ENCODE measurements at regions not wholly inside any gene's neighbourhood (a gene's known extent, or its start where the extent isn't known, plus 50 kb on each side); places are given as distances from the start of the nearest gene placed in this dataset.
"Not testable (repeated sequence)": the region's sequence is repeated elsewhere in the genome, so short reads cannot be mapped to it uniquely, and the experiment has no call there.

DNA sequence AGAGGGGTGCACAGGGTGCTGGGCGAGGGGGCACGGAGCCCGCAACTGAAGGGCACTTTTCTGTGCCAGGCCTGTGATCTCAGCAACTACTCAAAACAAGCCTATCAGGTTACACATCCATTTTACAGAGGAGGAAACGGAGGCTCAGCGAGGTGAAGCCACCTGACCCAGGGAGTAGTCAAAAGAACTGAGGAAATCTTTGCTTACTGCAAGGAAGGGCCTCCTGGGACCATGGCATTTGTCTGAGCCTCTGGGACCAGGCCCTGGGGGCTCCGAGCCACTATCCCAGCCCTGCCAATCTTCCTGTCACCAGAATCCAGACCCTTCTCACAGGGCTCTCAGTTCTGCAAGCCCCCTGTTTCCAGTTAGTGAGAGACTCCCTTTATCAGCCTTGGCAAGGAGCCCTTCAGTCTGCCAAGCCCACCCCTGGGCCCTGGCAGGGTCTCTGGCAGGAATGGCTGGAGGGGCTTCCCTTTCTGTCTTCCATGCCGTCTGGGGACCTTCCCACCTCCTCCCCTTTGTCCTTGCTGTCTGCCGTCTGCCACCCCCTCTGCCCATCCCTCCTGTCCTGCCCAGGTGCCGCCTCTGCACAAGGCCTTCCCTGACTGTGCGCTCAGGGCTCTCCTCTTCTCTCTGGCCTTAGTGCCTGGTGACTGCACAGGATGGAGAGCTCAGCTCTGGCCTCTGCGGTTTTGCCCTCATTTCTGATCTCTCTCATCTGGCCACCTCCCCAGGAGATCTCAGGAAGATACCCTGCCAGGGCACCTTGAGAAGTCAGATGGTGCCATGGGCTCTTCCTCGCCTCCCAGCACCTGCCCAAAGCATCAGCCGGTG, 194.7 kb upstream of the GLI2 start:
- DNase-seq (ENCODE audit: extremely low spot score, insufficient read length, low read depth) = no peak

DNA sequence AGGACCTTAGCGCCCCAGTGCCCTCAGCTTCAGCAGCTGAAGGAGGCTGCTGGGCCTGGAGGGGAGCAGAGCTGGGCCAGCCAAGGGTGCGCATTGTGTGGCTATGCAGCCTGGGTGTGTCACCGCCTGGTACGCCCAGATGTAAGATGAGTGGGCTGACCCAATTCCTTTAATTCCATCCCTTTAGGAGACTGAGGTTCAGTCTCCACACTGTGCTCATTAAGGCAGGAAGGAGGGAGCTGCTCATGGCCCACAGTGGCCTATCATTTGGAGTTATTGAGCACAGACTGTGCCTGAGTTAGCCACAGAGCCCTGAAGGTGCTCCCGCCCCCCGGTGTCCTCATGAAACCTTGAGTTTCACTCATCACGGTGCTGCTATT, 194.1 kb upstream of the GLI2 start:
- DNase-seq (ENCODE audit: extremely low spot score, insufficient read length, low read depth) (no peak), FAIRE-seq (no peak)

More for the DNA sequence above, 194.7 kb upstream of the GLI2 start:
- FAIRE-seq = no peak

DNA sequence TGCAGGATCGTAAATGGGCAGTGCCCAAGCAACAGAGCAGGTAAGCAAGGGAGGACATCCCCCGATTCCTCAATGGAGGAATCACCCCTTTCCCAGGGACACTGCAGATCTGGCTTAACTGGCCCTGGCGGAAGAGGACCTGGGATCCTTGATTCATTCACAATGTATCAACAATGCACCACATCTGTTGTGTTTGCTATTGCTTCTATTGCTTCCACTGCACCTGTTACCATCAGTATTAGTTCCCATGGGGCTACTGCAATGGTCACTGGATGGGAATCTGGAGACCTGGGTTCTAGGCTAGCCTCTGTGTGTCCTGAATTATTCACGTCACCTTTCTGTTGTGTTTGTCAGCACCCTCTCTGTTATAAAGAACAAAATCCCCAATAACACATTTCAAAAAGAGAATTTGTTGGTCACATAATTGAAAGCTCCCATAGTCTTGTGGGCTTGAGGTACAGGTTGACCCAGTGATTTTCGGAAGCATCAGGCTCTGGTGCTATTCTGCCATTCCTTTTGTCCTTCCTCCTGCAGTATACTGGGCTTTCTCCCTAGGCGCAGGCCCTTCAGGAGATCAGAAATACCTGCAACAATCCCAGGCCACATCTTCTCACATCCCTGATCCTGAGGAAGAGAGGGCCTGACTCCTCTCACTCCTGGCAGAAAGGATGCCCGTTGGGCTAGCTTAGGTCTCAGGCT, 193.5 kb upstream of the GLI2 start:
- DNase-seq (ENCODE audit: extremely low spot score, insufficient read length, low read depth) = no peak
- no peak for FAIRE-seq

DNA sequence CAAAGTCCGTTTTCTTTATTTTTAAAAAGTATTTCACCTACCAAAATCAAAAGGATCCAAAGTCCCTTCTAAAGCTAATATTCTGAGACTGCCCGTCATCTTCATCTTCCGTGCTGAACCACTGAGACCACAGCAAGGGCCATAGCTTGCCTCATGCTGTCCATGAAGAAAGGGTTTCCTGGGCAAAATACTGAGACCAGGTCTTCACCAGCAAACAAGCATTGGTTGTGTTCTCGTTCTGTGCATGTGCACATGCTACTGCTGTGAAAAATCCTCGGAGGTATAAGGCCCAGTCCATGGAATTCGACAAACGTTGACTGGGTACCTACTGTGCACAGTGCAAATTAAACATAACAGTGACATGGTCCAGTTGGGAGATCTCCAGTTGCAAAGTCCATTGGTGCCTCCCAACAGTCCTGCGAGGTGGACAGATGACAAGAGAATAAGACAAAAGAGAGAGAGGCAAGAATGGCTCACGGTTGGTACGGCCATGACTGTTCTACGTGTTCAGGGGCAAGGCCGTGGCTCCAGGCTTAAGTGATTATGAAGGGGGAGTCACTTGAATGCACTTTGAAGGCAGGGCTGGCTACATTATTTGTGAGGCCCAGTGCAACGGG, 192.6 kb upstream of the GLI2 start:
- no peak for FAIRE-seq
- no peak for DNase-seq (ENCODE audit: extremely low spot score, insufficient read length, low read depth)

DNA sequence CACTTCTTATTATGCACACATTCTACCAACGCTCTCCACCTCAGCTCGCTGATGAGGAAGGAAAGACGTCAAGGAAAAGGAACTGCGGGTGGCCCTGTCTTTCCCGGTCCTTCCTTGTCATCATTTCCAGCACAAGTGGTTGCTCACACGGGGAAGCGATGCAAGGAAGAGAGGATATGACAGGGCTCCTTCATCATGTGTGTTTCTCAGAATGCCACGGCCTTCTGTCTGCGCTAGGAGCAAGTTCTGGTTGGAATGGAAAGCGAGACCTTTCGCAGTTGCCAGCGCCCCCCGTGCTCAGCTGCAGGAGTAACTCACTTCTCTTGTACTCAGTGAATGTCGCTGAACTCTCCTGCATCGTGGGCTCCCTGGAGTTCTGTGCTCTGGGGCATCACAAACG, 191.8 kb upstream of the GLI2 start:
- FAIRE-seq = no peak

DNA sequence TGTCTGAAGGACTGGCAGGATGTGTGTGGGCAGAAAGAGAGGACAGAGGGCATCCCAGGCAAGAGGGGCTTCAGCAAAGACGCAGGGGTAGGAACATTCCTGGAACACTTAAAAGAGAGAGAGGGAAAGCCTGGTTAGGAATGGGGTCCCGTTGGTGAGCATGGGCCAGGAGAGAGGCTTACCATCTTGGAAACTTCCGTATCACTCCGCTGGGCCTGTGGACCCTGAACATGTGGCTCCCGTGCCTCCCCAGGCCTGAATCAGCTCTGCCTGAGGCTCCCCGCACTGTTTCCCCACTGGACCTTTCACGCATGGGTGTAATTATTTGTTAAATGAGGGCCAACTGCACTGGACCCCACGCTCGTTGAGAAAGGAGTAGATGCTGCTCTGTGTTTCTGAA, 191.1 kb upstream of the GLI2 start:
- no peak for DNase-seq (ENCODE audit: extremely low spot score, insufficient read length, low read depth)
- FAIRE-seq = no peak

More for the DNA sequence above, 191.8 kb upstream of the GLI2 start:
- DNase-seq (ENCODE audit: extremely low spot score, insufficient read length, low read depth) = no peak

DNA sequence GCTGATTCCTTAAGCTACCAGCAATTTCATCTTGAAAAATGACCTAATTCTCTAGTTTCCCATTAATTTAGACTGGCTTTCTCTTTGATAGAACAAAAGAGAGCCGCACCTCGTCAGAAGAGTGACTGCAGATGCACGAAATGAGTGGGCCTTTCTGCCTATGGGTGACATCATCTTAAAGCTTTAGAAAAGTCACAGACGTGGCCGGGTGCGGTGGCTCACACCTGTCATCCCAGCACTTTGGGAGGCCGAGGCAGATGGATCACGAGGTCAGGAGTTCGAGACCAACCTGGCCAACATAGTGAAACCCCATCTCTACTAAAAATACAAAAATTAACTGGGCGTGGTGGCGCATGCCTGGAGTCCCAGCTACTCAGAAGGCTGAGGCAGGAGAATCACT, 190.7 kb upstream of the GLI2 start:
- not testable (repeated sequence) for FAIRE-seq; DNase-seq (ENCODE audit: extremely low spot score, insufficient read length, low read depth)

DNA sequence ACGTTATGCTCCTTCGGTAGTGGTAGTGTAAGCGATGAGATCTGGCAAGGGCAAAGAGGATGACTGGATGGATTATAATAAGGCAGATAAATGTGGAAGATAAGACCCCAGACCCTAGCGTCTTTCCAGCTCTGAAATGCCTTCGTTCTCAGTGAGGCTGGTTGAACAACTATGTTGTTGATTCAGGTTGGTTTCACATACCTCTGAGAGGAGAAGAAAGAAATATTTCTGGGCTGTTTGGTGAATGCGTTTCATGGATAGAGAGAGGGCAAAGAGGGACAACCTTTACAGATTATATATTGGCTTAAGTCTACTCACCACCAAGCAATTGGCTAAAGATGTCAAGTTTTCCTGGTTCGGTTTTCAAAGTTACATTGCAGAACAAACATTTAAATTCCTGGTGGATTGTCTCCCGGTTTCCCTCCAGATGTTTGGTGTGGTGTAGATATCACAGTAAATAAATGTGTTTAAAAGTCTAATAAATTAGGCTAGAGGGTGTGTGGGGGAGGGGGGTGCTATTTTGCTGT, 190.1 kb upstream of the GLI2 start:
- no peak for FAIRE-seq
- no peak for DNase-seq (ENCODE audit: extremely low spot score, insufficient read length, low read depth)

DNA sequence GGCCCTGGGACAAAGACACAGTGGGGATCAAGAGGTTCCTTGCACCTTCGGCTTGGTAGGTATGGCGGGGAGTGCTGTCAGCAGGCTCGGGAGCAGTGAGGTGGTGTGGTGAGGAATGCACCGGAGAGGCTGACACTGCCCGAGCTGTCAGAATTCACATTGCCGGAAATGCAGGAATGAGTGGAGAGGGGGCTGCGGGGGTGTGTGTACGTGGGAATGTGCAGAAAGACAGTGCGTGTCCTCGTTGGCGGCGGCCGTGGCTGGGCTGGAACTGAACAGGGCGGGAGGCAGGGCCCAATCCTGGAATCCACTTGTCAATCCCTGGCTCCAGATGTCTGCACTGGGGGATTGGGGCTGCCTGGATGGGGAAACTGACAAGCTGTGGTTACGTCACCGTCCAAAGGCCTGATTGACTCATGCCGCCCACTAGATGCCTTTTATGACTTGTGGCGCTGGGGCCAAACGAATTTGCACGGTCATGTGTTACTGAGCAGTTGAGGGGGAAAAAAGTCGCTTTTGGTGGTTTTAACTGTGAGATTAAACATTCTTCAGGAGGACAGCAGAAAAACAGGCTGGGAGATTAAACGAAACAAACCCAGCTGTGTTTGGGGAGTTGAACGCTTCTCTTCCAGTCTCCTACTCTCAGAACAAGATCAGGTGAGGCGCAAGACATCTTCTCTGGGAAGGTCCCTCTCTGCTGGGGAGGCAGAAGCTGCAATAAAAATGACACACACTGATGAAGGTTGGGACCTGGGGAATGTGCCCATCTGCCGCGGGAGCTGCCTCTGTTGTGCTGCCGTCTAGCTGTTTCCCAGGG, 189.4 kb upstream of the GLI2 start:
- FAIRE-seq (no peak), DNase-seq (ENCODE audit: extremely low spot score, insufficient read length, low read depth) (no peak)

DNA sequence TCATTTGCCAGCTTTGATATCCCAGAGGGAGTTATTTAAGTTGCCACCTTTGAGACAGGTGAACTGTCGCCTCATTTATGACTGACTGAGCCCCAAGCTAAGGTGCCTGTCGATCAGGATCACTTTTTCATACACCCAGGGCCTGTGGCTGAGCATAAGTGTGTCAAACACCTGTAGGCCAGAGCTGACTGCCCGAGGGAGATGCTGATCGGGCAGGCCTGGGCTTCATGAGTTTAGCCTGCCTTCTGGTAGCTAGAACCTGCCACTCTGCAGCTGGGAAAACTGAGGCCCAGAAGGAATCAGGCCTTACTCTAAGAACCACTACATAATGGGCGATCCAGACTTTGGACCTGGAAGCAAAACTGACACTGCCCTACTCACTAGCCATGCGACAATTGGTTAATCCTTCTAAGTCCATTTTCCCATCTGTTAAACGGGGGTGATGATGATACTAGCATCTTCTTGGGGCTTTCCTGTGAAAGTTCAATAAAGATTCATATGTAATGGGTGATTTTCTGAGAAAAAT, 188.7 kb upstream of the GLI2 start:
- no peak for FAIRE-seq
- DNase-seq (ENCODE audit: extremely low spot score, insufficient read length, low read depth) = no peak

DNA sequence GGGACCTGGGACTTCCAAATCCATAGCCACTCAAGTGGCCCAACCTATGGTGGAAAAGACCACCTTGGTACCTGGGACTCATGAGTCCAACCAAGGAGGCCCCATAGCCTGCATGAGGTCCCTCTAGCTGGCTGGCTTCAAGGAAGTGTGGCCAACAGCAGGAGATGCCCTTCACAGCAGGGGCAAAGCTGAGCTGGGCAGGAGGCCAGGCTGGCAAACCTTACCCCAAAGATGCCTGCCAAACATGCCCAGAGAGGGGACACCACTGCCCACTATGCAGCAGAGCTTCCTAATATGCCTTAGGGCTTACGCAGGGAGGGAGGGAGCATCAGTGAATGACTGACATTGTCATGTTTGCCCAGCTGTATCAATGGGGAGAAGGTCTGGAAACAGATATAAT, 188.0 kb upstream of the GLI2 start:
- DNase-seq (ENCODE audit: extremely low spot score, insufficient read length, low read depth) (no peak), FAIRE-seq (no peak)

DNA sequence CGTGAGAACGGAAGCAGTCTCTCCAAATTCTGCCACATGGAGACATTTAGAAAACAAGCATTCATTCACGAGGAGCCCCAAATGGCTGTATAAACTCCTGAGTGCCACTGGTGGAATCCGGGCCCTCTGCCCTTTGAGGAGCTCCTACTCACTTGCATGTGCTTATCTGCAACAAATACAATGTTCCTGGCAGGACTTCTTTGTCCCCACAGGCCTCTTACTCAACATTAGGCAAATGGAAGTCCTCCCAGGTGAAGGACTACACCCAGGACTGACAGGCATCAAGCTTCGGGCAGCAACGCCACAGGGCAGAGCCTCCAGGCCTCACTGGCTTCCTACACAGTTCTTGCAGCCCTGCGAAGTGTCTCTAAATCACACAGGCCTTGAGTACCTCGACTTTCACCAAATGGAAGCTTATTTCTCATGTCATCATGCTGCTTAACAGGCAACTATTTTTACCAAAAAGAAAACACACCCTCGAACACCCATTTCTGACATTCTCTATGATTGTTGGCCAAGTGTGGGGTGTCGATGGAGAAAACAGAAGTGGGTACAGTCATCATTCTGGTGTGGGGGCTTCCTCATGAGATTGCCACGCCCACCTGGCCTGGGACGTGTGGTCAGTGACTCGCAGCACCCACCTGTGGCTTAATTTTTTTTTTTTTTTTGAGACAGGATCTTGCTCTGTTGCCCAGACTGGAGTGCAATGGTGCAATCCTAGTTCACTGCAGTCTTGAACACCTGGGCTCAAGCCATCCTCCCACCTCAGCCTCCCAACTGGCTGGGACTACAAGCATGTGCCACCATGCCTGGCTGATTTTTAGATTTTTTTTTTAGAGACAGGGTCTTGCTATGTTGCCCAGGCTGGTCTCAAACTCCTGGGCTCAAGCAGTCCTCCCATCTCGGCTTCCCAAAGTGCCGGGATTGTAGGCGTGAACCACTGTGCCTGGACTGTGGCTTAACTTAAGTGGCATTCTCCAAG, 186.8 kb upstream of the GLI2 start:
- FAIRE-seq = no peak
- no peak for DNase-seq (ENCODE audit: extremely low spot score, insufficient read length, low read depth)

DNA sequence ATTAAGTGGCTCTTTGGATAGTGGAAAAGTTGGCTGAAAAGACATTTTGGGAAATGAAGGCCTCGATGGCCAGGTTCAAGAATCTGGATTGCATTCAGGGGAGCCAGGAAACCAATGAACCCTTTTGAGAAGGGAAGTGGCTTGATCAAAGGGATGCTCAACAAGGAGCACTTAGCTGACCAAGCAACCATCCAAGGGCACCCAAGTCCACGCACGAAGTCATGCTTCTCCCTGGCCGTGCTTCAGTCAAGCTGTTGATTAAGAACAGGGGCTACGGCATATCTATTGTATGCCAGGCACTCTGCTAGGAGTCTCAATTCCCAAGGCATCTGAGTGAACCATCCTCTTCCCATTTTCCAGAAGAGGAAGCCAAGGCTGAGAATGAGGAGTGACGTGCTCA, 185.8 kb upstream of the GLI2 start:
- no peak for FAIRE-seq

DNA sequence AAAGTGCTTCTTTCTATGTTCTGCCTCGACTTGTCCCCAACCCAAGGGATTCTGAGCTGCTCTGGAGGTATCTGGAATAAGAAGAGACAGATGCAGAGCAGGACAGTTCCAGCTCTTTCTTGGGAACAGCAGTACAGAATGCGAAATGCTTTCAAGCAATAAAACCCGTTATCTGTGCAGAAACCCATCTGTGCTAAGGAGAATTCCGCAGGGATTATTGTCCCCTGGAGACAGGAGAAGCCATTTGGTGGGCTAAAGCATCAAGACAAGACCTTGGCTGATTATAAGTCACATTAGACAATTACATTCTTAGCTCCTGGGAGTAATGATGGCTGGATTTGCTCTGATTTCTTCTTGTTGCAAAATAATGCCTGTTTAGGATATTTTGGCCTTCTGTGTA, 185.4 kb upstream of the GLI2 start:
- DNase-seq (ENCODE audit: extremely low spot score, insufficient read length, low read depth) (no peak), FAIRE-seq (no peak)

More for the DNA sequence above, 185.8 kb upstream of the GLI2 start:
- DNase-seq (ENCODE audit: extremely low spot score, insufficient read length, low read depth) = no peak

DNA sequence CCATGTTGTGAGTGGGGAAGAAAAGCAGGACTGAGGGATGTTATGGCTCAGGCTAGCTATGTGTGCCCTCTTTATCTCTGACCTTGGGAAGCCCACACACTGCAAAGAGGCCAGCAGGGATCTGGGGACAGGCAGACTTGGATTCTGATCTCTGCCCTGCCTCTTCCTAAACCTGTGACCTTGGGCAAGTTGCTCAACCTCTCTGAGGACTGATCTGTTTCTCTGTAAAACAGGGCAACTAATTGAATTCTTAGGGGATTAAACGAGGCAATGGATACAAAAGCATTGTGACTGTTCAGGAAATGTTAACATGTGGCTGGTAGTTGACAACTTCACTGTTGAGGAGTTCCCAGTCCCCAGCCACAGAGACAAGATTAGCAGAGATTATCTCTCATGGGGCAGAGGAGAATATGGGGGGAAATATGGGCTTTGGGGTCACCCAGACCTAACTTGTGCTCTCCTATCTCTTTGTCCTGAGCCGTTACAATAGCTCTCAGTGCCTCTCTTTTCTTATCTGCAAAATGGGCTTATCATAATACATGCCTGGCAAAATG, 184.7 kb upstream of the GLI2 start:
- FAIRE-seq = no peak
- no peak for DNase-seq (ENCODE audit: extremely low spot score, insufficient read length, low read depth)

DNA sequence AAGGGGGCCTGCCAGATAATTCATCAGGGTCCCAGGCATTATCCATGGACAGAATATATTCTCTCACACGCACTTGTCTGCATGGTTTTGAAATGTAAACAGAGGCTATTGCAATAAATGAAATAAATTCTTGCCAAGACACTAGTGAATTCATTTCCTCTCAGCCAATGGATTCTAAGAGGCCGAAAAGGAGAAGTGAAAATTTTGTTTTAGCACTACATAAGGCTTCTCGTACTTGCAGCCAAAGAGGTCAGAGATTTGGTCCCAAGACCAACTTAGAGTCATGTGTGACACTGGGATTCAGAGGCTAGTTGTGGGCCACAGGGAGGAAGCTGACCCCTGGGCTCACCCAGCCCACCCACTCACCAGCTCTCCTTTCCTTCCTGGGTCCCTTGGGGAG, 184.1 kb upstream of the GLI2 start:
- FAIRE-seq (peak; percentile 54), DNase-seq (ENCODE audit: extremely low spot score, insufficient read length, low read depth) (no peak)

DNA sequence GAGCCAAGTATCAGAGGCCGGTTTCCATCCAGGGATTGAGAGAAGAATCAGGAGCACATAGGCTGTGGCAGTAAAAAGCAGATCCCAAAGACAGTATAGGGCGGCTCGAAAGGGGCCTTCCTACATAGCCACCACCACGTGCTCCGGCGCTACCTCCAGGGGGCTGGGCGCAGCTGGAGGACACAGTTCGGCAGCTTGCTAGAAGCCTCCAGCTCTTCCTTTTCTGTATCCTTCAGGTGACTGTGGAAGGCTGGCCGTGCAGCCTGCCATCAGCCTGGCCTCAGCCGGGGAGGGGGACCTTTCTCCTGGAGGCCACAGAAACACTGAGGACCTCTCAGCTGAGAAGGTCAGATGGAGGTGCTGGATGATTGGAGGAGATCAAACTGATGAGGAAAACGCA, 183.6 kb upstream of the GLI2 start:
- no peak for FAIRE-seq
- no peak for DNase-seq (ENCODE audit: extremely low spot score, insufficient read length, low read depth)

DNA sequence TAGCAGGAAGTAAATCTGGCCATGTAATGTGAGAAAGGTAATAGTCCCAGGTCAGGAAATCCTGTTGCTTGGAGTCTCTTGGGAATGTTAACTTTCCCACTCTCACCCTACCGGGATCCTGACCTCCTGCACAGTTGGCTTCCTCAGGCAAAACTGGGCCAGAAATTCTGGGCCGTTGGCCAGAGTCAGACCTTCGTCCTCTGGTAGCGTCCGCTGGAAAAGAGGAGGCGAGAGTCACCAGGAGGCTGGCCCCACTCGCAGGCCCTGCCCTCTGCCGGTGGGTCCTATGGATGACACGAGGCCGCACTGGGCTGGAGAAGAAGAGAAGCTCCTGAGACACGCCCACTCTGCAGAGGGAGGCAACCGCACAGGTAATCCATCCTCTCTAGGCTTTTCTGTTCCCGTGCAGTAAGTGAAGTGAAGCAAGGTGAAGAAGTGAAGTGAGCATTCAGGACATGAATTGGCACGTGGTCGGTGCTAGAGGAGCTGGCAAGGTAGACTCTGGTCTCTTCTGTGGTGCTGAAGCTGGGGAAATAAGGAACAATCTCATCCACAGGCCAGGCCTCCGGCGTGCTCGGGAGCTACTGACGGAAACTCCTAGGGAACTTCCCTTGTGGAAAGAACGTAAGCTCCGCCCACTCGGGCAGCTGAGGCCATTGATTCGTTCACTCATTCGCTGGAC, 182.7 kb upstream of the GLI2 start:
- peak; percentile 14 for DNase-seq (ENCODE audit: extremely low spot score, insufficient read length, low read depth)
- FAIRE-seq = no peak

Measured in GM18507 (cell line).